ENCODE measurements at regions not wholly inside any gene's neighbourhood (a gene's known extent, or its start where the extent isn't known, plus 50 kb on each side); places are given as distances from the start of the nearest gene placed in this dataset.

- Histone ChIP-seq H3K27me3 (ENCODE audit: control insufficient read depth, insufficient read depth, low read length) (no peaks in the 10 kb centered on the region), H3K36me3 (ENCODE audit: control insufficient read depth in 2 of 3, insufficient read depth in 3 of 3, low read length in 3 of 3) (no peaks in the 10 kb centered on the region), H3K27ac (ENCODE audit: low read depth in 2 of 2, low read length in 2 of 2) (no peak overlapping the region), H3K9me3 (ENCODE audit: control insufficient read depth in 2 of 3, insufficient read depth in 1 of 3, low read length in 3 of 3) (no peaks in the 10 kb centered on the region), H3K4me3 (ENCODE audit: low read length in 3 of 3) (no peak overlapping the region), H3K4me1 (ENCODE audit: control insufficient read depth in 2 of 3, insufficient read depth in 2 of 3, low read depth in 1 of 3, low read length in 3 of 3) (no peaks in the 10 kb centered on the region), H3K9ac (ENCODE audit: low read length in 3 of 3) (no peak overlapping the region)
- no peak for TF ChIP-seq CTCF (IDR thresholded peaks at IDR 0.05; ENCODE audit: borderline replicate concordance, extremely low read depth, insufficient read depth)
- FAIRE-seq (no peak), DNase-seq (no peak)
- intact Hi-C loops (cut with DNase I), result no loop called here
Observed at GRCh38 chr7:67519171-67519570, 522.5 kb downstream of the TYW1 start.

- H3K27me3 ChIP-seq (ENCODE audit: control insufficient read depth, insufficient read depth, low read length), result no peaks in the 10 kb centered on the region
- no peak for TF ChIP-seq CTCF (IDR thresholded peaks at IDR 0.05; ENCODE audit: borderline replicate concordance, extremely low read depth, insufficient read depth)
- no peak overlapping the region for H3K4me3 ChIP-seq (ENCODE audit: low read length in 3 of 3)
- no peak for DNase-seq
- no peaks in the 10 kb centered on the region for H3K36me3 ChIP-seq (ENCODE audit: control insufficient read depth in 2 of 3, insufficient read depth in 3 of 3, low read length in 3 of 3)
- no peak overlapping the region for H3K9ac ChIP-seq (ENCODE audit: low read length in 3 of 3)
- no peak for FAIRE-seq
- intact Hi-C loops (cut with DNase I), result no loop called here
- no peaks in the 10 kb centered on the region for H3K9me3 ChIP-seq (ENCODE audit: control insufficient read depth in 2 of 3, insufficient read depth in 1 of 3, low read length in 3 of 3)
- H3K27ac ChIP-seq (ENCODE audit: low read depth in 2 of 2, low read length in 2 of 2), result no peak overlapping the region
- no peaks in the 10 kb centered on the region for H3K4me1 ChIP-seq (ENCODE audit: control insufficient read depth in 2 of 3, insufficient read depth in 2 of 3, low read depth in 1 of 3, low read length in 3 of 3)
Observed at GRCh38 chr7:67522504-67522903, 525.9 kb downstream of the TYW1 start.

- Histone ChIP-seq H3K4me3 (ENCODE audit: low read length in 3 of 3) (no peak overlapping the region), H3K9ac (ENCODE audit: low read length in 3 of 3) (no peak overlapping the region), H3K36me3 (ENCODE audit: control insufficient read depth in 2 of 3, insufficient read depth in 3 of 3, low read length in 3 of 3) (no peaks in the 10 kb centered on the region), H3K27me3 (ENCODE audit: control insufficient read depth, insufficient read depth, low read length) (no peaks in the 10 kb centered on the region), H3K9me3 (ENCODE audit: control insufficient read depth in 2 of 3, insufficient read depth in 1 of 3, low read length in 3 of 3) (no peaks in the 10 kb centered on the region), H3K4me1 (ENCODE audit: control insufficient read depth in 2 of 3, insufficient read depth in 2 of 3, low read depth in 1 of 3, low read length in 3 of 3) (no peaks in the 10 kb centered on the region), H3K27ac (ENCODE audit: low read depth in 2 of 2, low read length in 2 of 2) (no peak overlapping the region)
- intact Hi-C loops (cut with DNase I), result no loop called here
- DNase-seq, result no peak
- no peak for FAIRE-seq
- no peak for TF ChIP-seq CTCF (IDR thresholded peaks at IDR 0.05; ENCODE audit: borderline replicate concordance, extremely low read depth, insufficient read depth)
Observed at GRCh38 chr7:67523713-67524112, 527.1 kb downstream of the TYW1 start.

GRCh38 chr7:67525588-67525987, 529.0 kb downstream of the TYW1 start:
- no peak for TF ChIP-seq CTCF (IDR thresholded peaks at IDR 0.05; ENCODE audit: borderline replicate concordance, extremely low read depth, insufficient read depth)
- no peaks in the 10 kb centered on the region for H3K9me3 ChIP-seq (ENCODE audit: control insufficient read depth in 2 of 3, insufficient read depth in 1 of 3, low read length in 3 of 3)
- no peaks in the 10 kb centered on the region for H3K36me3 ChIP-seq (ENCODE audit: control insufficient read depth in 2 of 3, insufficient read depth in 3 of 3, low read length in 3 of 3)
- DNase-seq (no peak), FAIRE-seq (no peak)
- no peaks in the 10 kb centered on the region for H3K27me3 ChIP-seq (ENCODE audit: control insufficient read depth, insufficient read depth, low read length)
- intact Hi-C loops (cut with DNase I), result no loop called here
- no peak overlapping the region for H3K4me3 ChIP-seq (ENCODE audit: low read length in 3 of 3)
- H3K9ac ChIP-seq (ENCODE audit: low read length in 3 of 3), result no peak overlapping the region
- H3K27ac ChIP-seq (ENCODE audit: low read depth in 2 of 2, low read length in 2 of 2), result no peak overlapping the region
- no peaks in the 10 kb centered on the region for H3K4me1 ChIP-seq (ENCODE audit: control insufficient read depth in 2 of 3, insufficient read depth in 2 of 3, low read depth in 1 of 3, low read length in 3 of 3)

All from kidney (tissue), 13 donors.